ENCODE measurements at regions not wholly inside any gene's neighbourhood (a gene's known extent, or its start where the extent isn't known, plus 50 kb on each side); places are given as distances from the start of the nearest gene placed in this dataset.
A peak's percentile ranks its signal among the peaks of the same experiment; 100 is the strongest.

DNA sequence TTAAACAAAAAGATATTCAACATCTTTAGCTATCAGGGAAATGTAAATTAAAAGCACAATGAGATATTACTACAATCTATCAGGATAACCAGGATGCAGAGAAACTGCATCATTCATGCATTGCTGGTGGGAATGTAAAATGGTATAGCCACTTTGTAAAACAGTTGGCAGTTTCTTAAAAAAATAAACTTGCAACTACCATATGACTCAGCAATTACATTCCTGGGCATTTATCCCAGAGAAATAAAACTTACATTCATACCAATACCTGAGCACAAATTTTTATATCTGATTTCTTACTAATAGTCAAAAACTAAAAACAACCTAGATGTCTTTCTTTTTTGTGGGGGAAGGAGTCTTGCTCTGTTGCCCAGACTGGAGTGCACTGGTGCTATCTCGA, 190.3 kb upstream of the TAB2 start (continued):
- TF ChIP-seq, protein P1, sequence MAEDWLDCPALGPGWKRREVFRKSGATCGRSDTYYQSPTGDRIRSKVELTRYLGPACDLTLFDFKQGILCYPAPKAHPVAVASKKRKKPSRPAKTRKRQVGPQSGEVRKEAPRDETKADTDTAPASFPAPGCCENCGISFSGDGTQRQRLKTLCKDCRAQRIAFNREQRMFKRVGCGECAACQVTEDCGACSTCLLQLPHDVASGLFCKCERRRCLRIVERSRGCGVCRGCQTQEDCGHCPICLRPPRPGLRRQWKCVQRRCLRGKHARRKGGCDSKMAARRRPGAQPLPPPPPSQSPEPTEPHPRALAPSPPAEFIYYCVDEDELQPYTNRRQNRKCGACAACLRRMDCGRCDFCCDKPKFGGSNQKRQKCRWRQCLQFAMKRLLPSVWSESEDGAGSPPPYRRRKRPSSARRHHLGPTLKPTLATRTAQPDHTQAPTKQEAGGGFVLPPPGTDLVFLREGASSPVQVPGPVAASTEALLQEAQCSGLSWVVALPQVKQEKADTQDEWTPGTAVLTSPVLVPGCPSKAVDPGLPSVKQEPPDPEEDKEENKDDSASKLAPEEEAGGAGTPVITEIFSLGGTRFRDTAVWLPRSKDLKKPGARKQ (CRISPR knock-in tag; IDR thresholded peaks at IDR 0.05) = no peak
- TF ChIP-seq NFE2L1 (tag; IDR thresholded peaks at IDR 0.05; ENCODE audit: borderline replicate concordance, low read depth) (peak; percentile 53; the same call in 1 of the 2 replicates), NONO (IDR thresholded peaks at IDR 0.05; ENCODE audit: low read depth in 2 of 2, low read length in 1 of 2) (no peak), MAFF (IDR thresholded peaks at IDR 0.05; ENCODE audit: low read length) (peak; percentile 65), MAFK (IDR thresholded peaks at IDR 0.05; ENCODE audit: low read length) (peak; percentile 62; the same call in 1 of the 2 replicates), SMAD3 (CRISPR knock-in tag; conservative IDR thresholded peaks at IDR 0.05) (no peak), NFYB (IDR thresholded peaks at IDR 0.05; ENCODE audit: extremely low read depth, insufficient read length) (no peak), BMI1 (IDR thresholded peaks at IDR 0.05; ENCODE audit: low read length) (no peak), TRIM24 (IDR thresholded peaks at IDR 0.05) (peak in 1 of 2 experiments; percentile 28; a peak in 1 of 4 replicates), ZNF140 (CRISPR knock-in tag; IDR thresholded peaks at IDR 0.05) (no peak), SLC30A9 (CRISPR knock-in tag; IDR thresholded peaks at IDR 0.05) (no peak)
- TF ChIP-seq, protein P2, sequence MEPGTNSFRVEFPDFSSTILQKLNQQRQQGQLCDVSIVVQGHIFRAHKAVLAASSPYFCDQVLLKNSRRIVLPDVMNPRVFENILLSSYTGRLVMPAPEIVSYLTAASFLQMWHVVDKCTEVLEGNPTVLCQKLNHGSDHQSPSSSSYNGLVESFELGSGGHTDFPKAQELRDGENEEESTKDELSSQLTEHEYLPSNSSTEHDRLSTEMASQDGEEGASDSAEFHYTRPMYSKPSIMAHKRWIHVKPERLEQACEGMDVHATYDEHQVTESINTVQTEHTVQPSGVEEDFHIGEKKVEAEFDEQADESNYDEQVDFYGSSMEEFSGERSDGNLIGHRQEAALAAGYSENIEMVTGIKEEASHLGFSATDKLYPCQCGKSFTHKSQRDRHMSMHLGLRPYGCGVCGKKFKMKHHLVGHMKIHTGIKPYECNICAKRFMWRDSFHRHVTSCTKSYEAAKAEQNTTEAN (CRISPR knock-in tag; IDR thresholded peaks at IDR 0.05) = no peak
